ENCODE measurements at regions not wholly inside any gene's neighbourhood (a gene's known extent, or its start where the extent isn't known, plus 50 kb on each side); places are given as distances from the start of the nearest gene placed in this dataset.

- Histone ChIP-seq H2AFZ (ENCODE audit: low read length) (no peak overlapping the region), H3K36me3 (ENCODE audit: insufficient read depth, low read length) (no peaks in the 10 kb centered on the region), H3K4me2 (ENCODE audit: low read length) (no peak overlapping the region), H3K4me3 (ENCODE audit: low read depth, low read length, poor library complexity, severe bottlenecking) (no peak overlapping the region), H3K27ac (ENCODE audit: low read depth, low read length, poor library complexity, severe bottlenecking) (no peak overlapping the region), H3K9me3 (ENCODE audit: low read length) (no peaks in the 10 kb centered on the region), H3K79me2 (ENCODE audit: insufficient read depth, low read depth, low read length) (no peaks in the 10 kb centered on the region), H3K4me1 (ENCODE audit: insufficient read depth, low read length, poor library complexity, severe bottlenecking) (no peaks in the 10 kb centered on the region), H4K20me1 (ENCODE audit: insufficient read depth, low read length) (no peaks in the 10 kb centered on the region), H3K9me2 (ENCODE audit: insufficient read depth, low read length) (no peaks in the 10 kb centered on the region)
- POLR2A ChIA-PET: no interaction called here
- no peak for DNase-seq (ENCODE audit: low spot score)
- CTCF ChIA-PET (ENCODE audit: unreplicated experiment): no interaction called here
- no peak for TF ChIP-seq EZH2phosphoT487 (IDR thresholded peaks at IDR 0.05; ENCODE audit: borderline replicate concordance, low read depth, low read length)
- no peak for TF ChIP-seq CTCF (conservative IDR thresholded peaks at IDR 0.05; ENCODE audit: low read length)
- BruUV-seq (replicated peaks): no TSS peak
- intact Hi-C loops (cut with micrococcal nuclease; ENCODE audit: unreplicated experiment): no loop called here
Measured at GRCh38 chr12:126636821-126637220, 1571.6 kb downstream of the AACS start.

- Histone ChIP-seq H3K4me2 (ENCODE audit: low read length) (no peak overlapping the region), H3K9me2 (ENCODE audit: insufficient read depth, low read length) (no peaks in the 10 kb centered on the region), H3K27ac (ENCODE audit: low read depth, low read length, poor library complexity, severe bottlenecking) (no peak overlapping the region), H3K4me3 (ENCODE audit: low read depth, low read length, poor library complexity, severe bottlenecking) (no peak overlapping the region), H2AFZ (ENCODE audit: low read length) (no peak overlapping the region), H3K9me3 (ENCODE audit: low read length) (no peaks in the 10 kb centered on the region), H3K36me3 (ENCODE audit: insufficient read depth, low read length) (no peaks in the 10 kb centered on the region), H3K79me2 (ENCODE audit: insufficient read depth, low read depth, low read length) (no peaks in the 10 kb centered on the region), H3K4me1 (ENCODE audit: insufficient read depth, low read length, poor library complexity, severe bottlenecking) (no peaks in the 10 kb centered on the region), H4K20me1 (ENCODE audit: insufficient read depth, low read length) (no peaks in the 10 kb centered on the region)
- CTCF ChIA-PET (ENCODE audit: unreplicated experiment): no interaction called here
- TF ChIP-seq CTCF (conservative IDR thresholded peaks at IDR 0.05; ENCODE audit: low read length): no peak
- TF ChIP-seq EZH2phosphoT487 (IDR thresholded peaks at IDR 0.05; ENCODE audit: borderline replicate concordance, low read depth, low read length): no peak
- no peak for DNase-seq (ENCODE audit: low spot score)
- BruUV-seq (replicated peaks): no TSS peak
- POLR2A ChIA-PET: no interaction called here
- intact Hi-C loops (cut with micrococcal nuclease; ENCODE audit: unreplicated experiment): no loop called here
Measured at GRCh38 chr12:126644236-126645020, 1579.2 kb downstream of the AACS start.

GRCh38 chr12:126648074-126648473 is 1582.8 kb downstream of the AACS start:
- no peaks in the 10 kb centered on the region for H3K79me2 ChIP-seq (ENCODE audit: insufficient read depth, low read depth, low read length)
- no peak overlapping the region for H2AFZ ChIP-seq (ENCODE audit: low read length)
- H3K36me3 ChIP-seq (ENCODE audit: insufficient read depth, low read length): no peaks in the 10 kb centered on the region
- no peaks in the 10 kb centered on the region for H3K9me3 ChIP-seq (ENCODE audit: low read length)
- no peaks in the 10 kb centered on the region for H4K20me1 ChIP-seq (ENCODE audit: insufficient read depth, low read length)
- H3K27ac ChIP-seq (ENCODE audit: low read depth, low read length, poor library complexity, severe bottlenecking): no peak overlapping the region
- TF ChIP-seq CTCF (conservative IDR thresholded peaks at IDR 0.05; ENCODE audit: low read length) (no peak), EZH2phosphoT487 (IDR thresholded peaks at IDR 0.05; ENCODE audit: borderline replicate concordance, low read depth, low read length) (no peak)
- H3K4me2 ChIP-seq (ENCODE audit: low read length): no peak overlapping the region
- H3K4me3 ChIP-seq (ENCODE audit: low read depth, low read length, poor library complexity, severe bottlenecking): no peak overlapping the region
- no peaks in the 10 kb centered on the region for H3K9me2 ChIP-seq (ENCODE audit: insufficient read depth, low read length)
- ChIA-PET POLR2A (no interaction called here), CTCF (ENCODE audit: unreplicated experiment) (no interaction called here)
- no peak for DNase-seq (ENCODE audit: low spot score)
- BruUV-seq (replicated peaks): no TSS peak
- intact Hi-C loops (cut with micrococcal nuclease; ENCODE audit: unreplicated experiment): no loop called here
- no peaks in the 10 kb centered on the region for H3K4me1 ChIP-seq (ENCODE audit: insufficient read depth, low read length, poor library complexity, severe bottlenecking)
